H9 (cell line): ENCODE measurements at regions not wholly inside any gene's neighbourhood (a gene's known extent, or its start where the extent isn't known, plus 50 kb on each side); places are given as distances from the start of the nearest gene placed in this dataset.

Experiments used
- DNase-seq: peaks from one replicate; pipeline ENCODE4 v3.0.0-alpha.2; 2017
- H2AFZ ChIP-seq: one replicate; pipeline ENCODE4 v1.6.1; 2013; ENCODE audit warnings: mild to moderate bottlenecking, low read length, control low read depth, moderate library complexity
- H2AK5ac ChIP-seq: 2 replicates; pipeline ENCODE4 v1.6.1; 2013; ENCODE audit warnings: low read length, control low read depth, mixed read lengths; ENCODE audit not compliant: insufficient read length
- H2BK120ac ChIP-seq: one replicate; pipeline ENCODE4 v1.6.1; 2013; ENCODE audit warnings: low read depth, mild to moderate bottlenecking, low read length, control low read depth, inconsistent platforms; ENCODE audit not compliant: poor library complexity, severe bottlenecking
- H2BK12ac ChIP-seq: 2 replicates; pipeline ENCODE4 v1.6.1; 2013; ENCODE audit warnings: low read length, control low read depth, mixed read lengths, low read depth; ENCODE audit not compliant: insufficient read length
- H2BK15ac ChIP-seq: 2 replicates; pipeline ENCODE4 v1.6.1; 2013; ENCODE audit warnings: low read depth, low read length, control low read depth
- H2BK20ac ChIP-seq: one replicate; pipeline ENCODE4 v1.6.1; 2013; ENCODE audit warnings: low read depth, mild to moderate bottlenecking, low read length, control low read depth, inconsistent platforms; ENCODE audit not compliant: poor library complexity, severe bottlenecking
- H2BK5ac ChIP-seq: 2 replicates; pipeline ENCODE4 v1.6.1; 2013; ENCODE audit warnings: low read length, control low read depth, mixed read lengths; ENCODE audit not compliant: insufficient read length
- H3K14ac ChIP-seq: 2 replicates; pipeline ENCODE4 v1.6.1; 2013; ENCODE audit warnings: low read length, control low read depth; ENCODE audit not compliant: insufficient read depth
- H3K18ac ChIP-seq: 2 replicates; pipeline ENCODE4 v1.6.1; 2013; ENCODE audit warnings: low read depth, mild to moderate bottlenecking, mixed read lengths, low read length, control low read depth; ENCODE audit not compliant: insufficient read length
- H3K23ac ChIP-seq: 2 replicates; pipeline ENCODE4 v1.6.1; 2013; ENCODE audit warnings: low read length, control low read depth, mixed read lengths, low read depth; ENCODE audit not compliant: insufficient read length
- H3K23me2 ChIP-seq: 2 replicates; pipeline ENCODE4 v1.6.1; 2013; ENCODE audit warnings: low read depth, mild to moderate bottlenecking, mixed read lengths, low read length, control low read depth; ENCODE audit not compliant: insufficient read length, poor library complexity, severe bottlenecking
- H3K27ac ChIP-seq: 2 replicates; pipeline ENCODE4 v1.5.1; 2013; ENCODE audit warnings: low read length, control low read depth, mixed read lengths, low read depth; ENCODE audit not compliant: insufficient read length
- H3K27me3 ChIP-seq: 2 replicates; pipeline ENCODE4 v1.6.1; 2013; ENCODE audit warnings: low read length, control low read depth, inconsistent platforms; ENCODE audit not compliant: insufficient read depth
- H3K4ac ChIP-seq: 2 replicates; pipeline ENCODE4 v1.6.1; 2013; ENCODE audit warnings: low read depth, mild to moderate bottlenecking, control low read depth, inconsistent platforms, low read length, moderate library complexity
- H3K4me1 ChIP-seq: 2 replicates; pipeline ENCODE4 v1.6.1; 2013; ENCODE audit warnings: low read length, control low read depth, inconsistent platforms; ENCODE audit not compliant: insufficient read depth
- H3K4me2 ChIP-seq: 2 replicates; pipeline ENCODE4 v1.6.1; 2013; ENCODE audit warnings: low read length, control low read depth, mixed read lengths; ENCODE audit not compliant: insufficient read length, insufficient read depth
- H3K56ac ChIP-seq: 2 replicates; pipeline ENCODE4 v1.6.1; 2013; ENCODE audit warnings: low read depth, mild to moderate bottlenecking, mixed read lengths, low read length, control low read depth; ENCODE audit not compliant: insufficient read length
- H3K79me1 ChIP-seq: 2 replicates; pipeline ENCODE4 v1.6.1; 2013; ENCODE audit warnings: low read depth, mild to moderate bottlenecking, moderate library complexity, low read length, control low read depth, inconsistent platforms; ENCODE audit not compliant: insufficient read depth, poor library complexity, severe bottlenecking
- H3K79me2 ChIP-seq: 2 replicates; pipeline ENCODE4 v1.6.1; 2013; ENCODE audit warnings: low read length, control low read depth, inconsistent platforms; ENCODE audit not compliant: insufficient read depth
- H3K9ac ChIP-seq: 2 replicates; pipeline ENCODE4 v1.6.1; 2013; ENCODE audit warnings: low read length, control low read depth, mixed read lengths; ENCODE audit not compliant: insufficient read length; ENCODE audit errors: extremely low read depth
- H3K9me3 ChIP-seq: one replicate; pipeline ENCODE4 v1.6.1; 2013; ENCODE audit warnings: low read depth, low read length, inconsistent platforms; ENCODE audit not compliant: control insufficient read depth
- H3T11ph ChIP-seq: one replicate; pipeline ENCODE4 v1.6.1; 2013; ENCODE audit warnings: mild to moderate bottlenecking, low read length, control low read depth, inconsistent platforms
- H4K20me1 ChIP-seq: one replicate; pipeline ENCODE4 v1.6.1; 2013; ENCODE audit not compliant: control insufficient read depth, insufficient read length, insufficient read depth
- H4K5ac ChIP-seq: 2 replicates; pipeline ENCODE4 v1.6.1; 2013; ENCODE audit warnings: low read depth, mild to moderate bottlenecking, mixed read lengths, low read length, control low read depth; ENCODE audit not compliant: insufficient read length
- H4K8ac ChIP-seq: replicated peaks from 2 replicates; pipeline ENCODE4 v1.6.1; 2013; ENCODE audit warnings: low read length, control low read depth, mixed read lengths, low read depth; ENCODE audit not compliant: insufficient read length
- H4K91ac ChIP-seq: 2 replicates; pipeline ENCODE4 v1.6.1; 2013; ENCODE audit warnings: low read depth, mild to moderate bottlenecking, moderate library complexity, mixed read lengths, low read length, control low read depth; ENCODE audit not compliant: insufficient read length
- H3K27ac Mint-ChIP-seq, 3 experiments: 2 replicates in 2 of 3; 3 replicates in 1 of 3; pipeline ENCODE4 v1.8.0; 2020 to 2021; ENCODE audit warnings: mixed read lengths in 3 of 3, mild to moderate bottlenecking in 1 of 3, moderate library complexity in 1 of 3
- H3K27me3 Mint-ChIP-seq: 2 replicates; pipeline ENCODE4 v1.8.0; 2021; ENCODE audit warnings: low read depth, mild to moderate bottlenecking, moderate library complexity, mixed read lengths
- H3K36me3 Mint-ChIP-seq, 3 experiments: 2 replicates in 2 of 3; 3 replicates in 1 of 3; pipeline ENCODE4 v1.8.0; 2020 to 2021; ENCODE audit warnings: low read depth in 3 of 3, mixed read lengths in 3 of 3; ENCODE audit not compliant: insufficient read depth in 1 of 3
- H3K4me1 Mint-ChIP-seq, 2 experiments: 2 replicates each; pipeline ENCODE4 v1.8.0; 2020; ENCODE audit warnings: mixed read lengths in 2 of 2
- H3K4me3 Mint-ChIP-seq, 2 experiments: 2 replicates in 1 of 2; 3 replicates in 1 of 2; pipeline ENCODE4 v1.8.0; 2020 to 2021; ENCODE audit warnings: mild to moderate bottlenecking in 2 of 2, mixed read lengths in 2 of 2, moderate library complexity in 1 of 2
- H3K9me3 Mint-ChIP-seq, 2 experiments: 2 replicates in 1 of 2; 3 replicates in 1 of 2; pipeline ENCODE4 v1.8.0; 2020; ENCODE audit warnings: mild to moderate bottlenecking in 2 of 2, mixed read lengths in 2 of 2, moderate library complexity in 1 of 2
- WGBS: extraction: QIAGEN DNeasy Blood & Tissue Kit; methylation state at CpG from one replicate; pipeline ENCODE4 v1.1.7; 2013; ENCODE audit warnings: missing lambda C conversion rate, low lambda C conversion rate, mixed read lengths; ENCODE audit not compliant: insufficient read length; ENCODE audit errors: extremely low coverage; 5-methylcytosine and 5-hydroxymethylcytosine counted together
- TF ChIP-seq, protein P1 (sequence below): fragments of 200-600 bp; sonication (generic); conservative IDR thresholded peaks from 3 replicates; pipeline ENCODE4 v1.8.0; 2021; ENCODE audit warnings: antibody characterized with exemption, mild to moderate bottlenecking

DNA sequence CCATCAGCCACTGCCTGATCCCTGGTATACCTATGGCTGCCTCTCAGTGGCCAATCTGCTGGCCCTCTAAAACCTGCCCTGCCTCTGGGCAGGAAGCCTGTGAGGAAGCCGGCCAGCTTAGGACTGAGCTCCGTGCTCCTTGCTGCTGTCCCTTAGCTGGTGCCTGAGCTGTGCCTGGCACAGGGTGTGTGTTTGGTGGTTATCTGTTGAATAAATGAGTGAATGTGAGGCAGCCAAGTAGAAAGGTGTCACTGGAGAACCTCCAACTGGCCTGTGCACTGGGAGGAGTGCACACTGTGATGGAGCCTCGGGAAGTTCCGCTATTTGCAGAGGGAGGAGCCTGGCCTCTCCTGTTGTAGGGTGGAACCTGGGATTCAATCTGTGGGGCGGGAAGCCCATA lies 63.4 kb upstream of the STUM start:
- peaks cover 6 to 11% of the 10 kb centered on the region in 2 experiments; a peak in 3 of 4 replicates for H3K4me1 Mint-ChIP-seq
- peaks cover 21% of the 10 kb centered on the region for H3K27me3 Mint-ChIP-seq
- no peak overlapping the region for H3T11ph ChIP-seq
- no peak overlapping the region for H2BK5ac ChIP-seq
- H4K91ac ChIP-seq, result no peak overlapping the region
- H3K14ac ChIP-seq, result no peak overlapping the region
- no peaks in the 10 kb centered on the region for H3K36me3 Mint-ChIP-seq
- H3K56ac ChIP-seq, result no peak overlapping the region
- no peak overlapping the region for H3K4ac ChIP-seq
- WGBS, result no CpG with 5 or more reads among the region's 5 CpGs
- no peaks in the 10 kb centered on the region for H3K23me2 ChIP-seq
- no peaks in the 10 kb centered on the region for H3K9me3 Mint-ChIP-seq
- H2AK5ac ChIP-seq, result no peak overlapping the region
- H2BK12ac ChIP-seq, result no peak overlapping the region
- H2BK120ac ChIP-seq, result no peak overlapping the region
- no peak for DNase-seq
- TF ChIP-seq, protein P1, sequence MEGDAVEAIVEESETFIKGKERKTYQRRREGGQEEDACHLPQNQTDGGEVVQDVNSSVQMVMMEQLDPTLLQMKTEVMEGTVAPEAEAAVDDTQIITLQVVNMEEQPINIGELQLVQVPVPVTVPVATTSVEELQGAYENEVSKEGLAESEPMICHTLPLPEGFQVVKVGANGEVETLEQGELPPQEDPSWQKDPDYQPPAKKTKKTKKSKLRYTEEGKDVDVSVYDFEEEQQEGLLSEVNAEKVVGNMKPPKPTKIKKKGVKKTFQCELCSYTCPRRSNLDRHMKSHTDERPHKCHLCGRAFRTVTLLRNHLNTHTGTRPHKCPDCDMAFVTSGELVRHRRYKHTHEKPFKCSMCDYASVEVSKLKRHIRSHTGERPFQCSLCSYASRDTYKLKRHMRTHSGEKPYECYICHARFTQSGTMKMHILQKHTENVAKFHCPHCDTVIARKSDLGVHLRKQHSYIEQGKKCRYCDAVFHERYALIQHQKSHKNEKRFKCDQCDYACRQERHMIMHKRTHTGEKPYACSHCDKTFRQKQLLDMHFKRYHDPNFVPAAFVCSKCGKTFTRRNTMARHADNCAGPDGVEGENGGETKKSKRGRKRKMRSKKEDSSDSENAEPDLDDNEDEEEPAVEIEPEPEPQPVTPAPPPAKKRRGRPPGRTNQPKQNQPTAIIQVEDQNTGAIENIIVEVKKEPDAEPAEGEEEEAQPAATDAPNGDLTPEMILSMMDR, result no peak
- H3K4me3 Mint-ChIP-seq, result no peak overlapping the region
- no peak overlapping the region for H4K5ac ChIP-seq
- no peaks in the 10 kb centered on the region for H4K20me1 ChIP-seq
- H3K23ac ChIP-seq, result no peak overlapping the region
- H3K18ac ChIP-seq, result no peak overlapping the region
- no peaks in the 10 kb centered on the region for H3K27me3 ChIP-seq
- no peaks in the 10 kb centered on the region for H3K9me3 ChIP-seq
- H3K4me1 ChIP-seq, result no peaks in the 10 kb centered on the region
- H3K9ac ChIP-seq, result no peak overlapping the region
- no peaks in the 10 kb centered on the region for H3K79me1 ChIP-seq
- no peak overlapping the region for H2BK20ac ChIP-seq
- H3K27ac Mint-ChIP-seq, result peak overlapping the region in 1 of 3 experiments; percentile 60; a peak in 1 of 7 replicates
- no peak overlapping the region for H2BK15ac ChIP-seq
- no peak overlapping the region for H3K4me2 ChIP-seq
- H3K79me2 ChIP-seq, result no peaks in the 10 kb centered on the region
- H3K27ac ChIP-seq, result no peak overlapping the region
- H2AFZ ChIP-seq, result no peak overlapping the region
- H4K8ac ChIP-seq, result no peak overlapping the region
